Breast epithelium (tissue), 3 donors: ENCODE measurements at regions not wholly inside any gene's neighbourhood (a gene's known extent, or its start where the extent isn't known, plus 50 kb on each side); places are given as distances from the start of the nearest gene placed in this dataset.

Experiments used
- CTCF ChIP-seq, 3 donors: fragments of 450-650 bp; IDR thresholded peaks; one replicate each; pipeline ENCODE4 v1.5.1; 2016 to 2017; ENCODE audit warnings: antibody characterized with exemption in 3 of 3, mild to moderate bottlenecking in 3 of 3, moderate library complexity in 3 of 3
- POLR2A ChIP-seq: fragments of 450-650 bp; IDR thresholded peaks from one replicate; pipeline ENCODE4 v1.6.1; 2016; ENCODE audit warnings: antibody characterized with exemption, mild to moderate bottlenecking, moderate library complexity
- POLR2AphosphoS5 ChIP-seq, 3 donors: sonication (generic); formaldehyde crosslinking; IDR thresholded peaks; one replicate each; pipeline ENCODE4 v1.6.1; 2017; ENCODE audit warnings: antibody characterized with exemption in 3 of 3

GRCh38 chr5:26323794-26324193 is 714.6 kb downstream of the CDH9 start:
- TF ChIP-seq CTCF (IDR thresholded peaks at IDR 0.05): no peak
- no peak for TF ChIP-seq POLR2AphosphoS5 (IDR thresholded peaks at IDR 0.05)
- no peak for TF ChIP-seq POLR2A
